ENCODE measurements at regions not wholly inside any gene's neighbourhood (a gene's known extent, or its start where the extent isn't known, plus 50 kb on each side); places are given as distances from the start of the nearest gene placed in this dataset.
"Not testable (repeated sequence)": the region's sequence is repeated elsewhere in the genome, so short reads cannot be mapped to it uniquely, and the experiment has no call there.

DNA sequence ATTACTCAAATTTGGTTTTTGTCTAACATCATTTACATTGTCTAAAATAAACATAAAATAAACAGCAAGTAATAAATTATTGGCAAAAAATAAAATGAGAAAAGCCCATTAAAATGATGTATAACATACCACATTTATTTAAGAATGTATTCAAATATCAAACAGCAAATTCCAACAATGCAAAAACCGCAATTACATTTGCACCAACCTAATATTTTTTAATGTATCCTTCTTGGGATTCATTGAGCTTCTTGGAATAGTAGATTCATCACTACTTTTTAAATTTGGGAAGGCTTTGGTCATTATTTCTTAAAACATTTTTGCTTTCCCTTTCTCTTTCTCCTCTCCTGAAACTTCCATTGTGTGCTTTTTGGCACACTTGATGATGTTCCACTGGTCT is 400.2 kb downstream of the MAGEE1 start:
- intact Hi-C loops (cut with DNase I) = no loop called here
- no peaks in the 10 kb centered on the region for H3K36me3 ChIP-seq
- DNase-seq (ENCODE audit: extremely low spot score) = no peak
- no peak overlapping the region for H3K27ac ChIP-seq (replicated peaks in 1 of 4)
- H3K4me1 ChIP-seq = no peaks in the 10 kb centered on the region
- no peak for TF ChIP-seq POLR2AphosphoS5 (IDR thresholded peaks at IDR 0.05)
- TF ChIP-seq EP300 (IDR thresholded peaks at IDR 0.05) = no peak
- TF ChIP-seq, protein P1, sequence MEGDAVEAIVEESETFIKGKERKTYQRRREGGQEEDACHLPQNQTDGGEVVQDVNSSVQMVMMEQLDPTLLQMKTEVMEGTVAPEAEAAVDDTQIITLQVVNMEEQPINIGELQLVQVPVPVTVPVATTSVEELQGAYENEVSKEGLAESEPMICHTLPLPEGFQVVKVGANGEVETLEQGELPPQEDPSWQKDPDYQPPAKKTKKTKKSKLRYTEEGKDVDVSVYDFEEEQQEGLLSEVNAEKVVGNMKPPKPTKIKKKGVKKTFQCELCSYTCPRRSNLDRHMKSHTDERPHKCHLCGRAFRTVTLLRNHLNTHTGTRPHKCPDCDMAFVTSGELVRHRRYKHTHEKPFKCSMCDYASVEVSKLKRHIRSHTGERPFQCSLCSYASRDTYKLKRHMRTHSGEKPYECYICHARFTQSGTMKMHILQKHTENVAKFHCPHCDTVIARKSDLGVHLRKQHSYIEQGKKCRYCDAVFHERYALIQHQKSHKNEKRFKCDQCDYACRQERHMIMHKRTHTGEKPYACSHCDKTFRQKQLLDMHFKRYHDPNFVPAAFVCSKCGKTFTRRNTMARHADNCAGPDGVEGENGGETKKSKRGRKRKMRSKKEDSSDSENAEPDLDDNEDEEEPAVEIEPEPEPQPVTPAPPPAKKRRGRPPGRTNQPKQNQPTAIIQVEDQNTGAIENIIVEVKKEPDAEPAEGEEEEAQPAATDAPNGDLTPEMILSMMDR (IDR thresholded peaks at IDR 0.05) = no peak
- TF ChIP-seq POLR2A (IDR thresholded peaks at IDR 0.05; ENCODE audit: low read depth) = no peak
- no peaks in the 10 kb centered on the region for H3K27me3 ChIP-seq
- no peaks in the 10 kb centered on the region for H3K9me3 ChIP-seq
- 53% methylated on average over 1 of the region's 1 CpG for WGBS
- H3K4me3 ChIP-seq = no peak overlapping the region

GRCh38 chrX:76840902-76841301 is 413.4 kb downstream of the MAGEE1 start:
- 38% methylated on average over 12 of the region's 16 CpGs for WGBS
- DNase-seq (ENCODE audit: extremely low spot score); H3K4me1 ChIP-seq; H3K27me3 ChIP-seq; H3K36me3 ChIP-seq; H3K9me3 ChIP-seq; intact Hi-C loops (cut with DNase I); H3K27ac ChIP-seq (replicated peaks in 1 of 4); H3K4me3 ChIP-seq: not testable (repeated sequence)

- WGBS = 31% methylated on average over 4 of the region's 4 CpGs
- Histone ChIP-seq H3K4me3 (no peak overlapping the region), H3K27ac (replicated peaks in 1 of 4) (no peak overlapping the region), H3K27me3 (no peaks in the 10 kb centered on the region), H3K4me1 (no peaks in the 10 kb centered on the region), H3K9me3 (peaks cover 0 to 21% (median 4%) of the 10 kb centered on the region in 4 donors), H3K36me3 (no peaks in the 10 kb centered on the region)
- intact Hi-C loops (cut with DNase I) = no loop called here
- DNase-seq (ENCODE audit: extremely low spot score) = no peak
- no peak for TF ChIP-seq POLR2A (IDR thresholded peaks at IDR 0.05; ENCODE audit: low read depth)
- TF ChIP-seq EP300 (IDR thresholded peaks at IDR 0.05) = no peak
- TF ChIP-seq, protein P1 (IDR thresholded peaks at IDR 0.05) = no peak
- no peak for TF ChIP-seq POLR2AphosphoS5 (IDR thresholded peaks at IDR 0.05)
These were observed 423.3 kb downstream of the MAGEE1 start for GRCh38 chrX:76850851-76851250.

GRCh38 chrX:76862509-76862908 is 435.0 kb downstream of the MAGEE1 start:
- TF ChIP-seq POLR2A (IDR thresholded peaks at IDR 0.05; ENCODE audit: low read depth) = no peak
- no peak for TF ChIP-seq EP300 (IDR thresholded peaks at IDR 0.05)
- TF ChIP-seq POLR2AphosphoS5 (IDR thresholded peaks at IDR 0.05) = no peak
- TF ChIP-seq, protein P1 (IDR thresholded peaks at IDR 0.05) = no peak
- no peak overlapping the region for H3K27ac ChIP-seq (replicated peaks in 1 of 4)
- H3K4me3 ChIP-seq = no peak overlapping the region
- no peaks in the 10 kb centered on the region for H3K27me3 ChIP-seq
- H3K4me1 ChIP-seq = no peaks in the 10 kb centered on the region
- intact Hi-C loops (cut with DNase I) = no loop called here
- H3K9me3 ChIP-seq = no peaks in the 10 kb centered on the region
- no peaks in the 10 kb centered on the region for H3K36me3 ChIP-seq
- DNase-seq (ENCODE audit: extremely low spot score) = no peak
- WGBS = 82% methylated on average over 1 of the region's 1 CpG

DNA sequence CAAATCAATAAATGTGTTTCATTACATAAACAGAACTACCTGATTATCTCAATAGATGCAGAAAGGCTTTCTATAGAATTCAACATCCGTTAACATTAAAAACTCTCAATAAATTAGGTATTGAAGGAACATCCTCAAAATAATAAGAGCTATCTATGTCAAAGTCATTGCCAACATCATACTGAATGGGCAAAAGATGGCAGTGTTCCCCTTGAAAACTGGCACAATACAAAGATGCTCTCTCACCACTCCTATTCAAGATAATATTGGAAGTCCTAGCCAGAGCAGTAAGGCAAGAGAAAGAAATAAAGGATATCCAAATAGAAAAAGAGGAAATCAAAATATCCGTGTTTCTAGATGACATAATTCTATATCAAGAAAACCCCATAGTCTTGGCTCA is 466.4 kb downstream of the MAGEE1 start:
- DNase-seq (ENCODE audit: extremely low spot score) = no peak
- Histone ChIP-seq H3K4me3 (no peak overlapping the region), H3K27ac (replicated peaks in 1 of 4) (no peak overlapping the region), H3K27me3 (no peaks in the 10 kb centered on the region), H3K9me3 (peaks cover 0 to 4% (median 0%) of the 10 kb centered on the region in 4 donors), H3K36me3 (no peaks in the 10 kb centered on the region), H3K4me1 (no peaks in the 10 kb centered on the region)
- TF ChIP-seq EP300 (IDR thresholded peaks at IDR 0.05) = no peak
- TF ChIP-seq POLR2A (IDR thresholded peaks at IDR 0.05; ENCODE audit: low read depth) = no peak
- TF ChIP-seq, protein P1 (IDR thresholded peaks at IDR 0.05) = no peak
- TF ChIP-seq POLR2AphosphoS5 (IDR thresholded peaks at IDR 0.05) = no peak
- intact Hi-C loops (cut with DNase I) = no loop called here
- WGBS = 55% methylated on average over 2 of the region's 2 CpGs
